Omental fat pad (tissue), 3 donors: ENCODE measurements at regions not wholly inside any gene's neighbourhood (a gene's known extent, or its start where the extent isn't known, plus 50 kb on each side); places are given as distances from the start of the nearest gene placed in this dataset.

Experiments used
- ATAC-seq: fragments of 150-250 bp; one replicate; pipeline ENCODE4 v1.9.1; 2016; ENCODE audit warnings: mild to moderate bottlenecking, moderate library complexity; ENCODE audit not compliant: low FRiP score
- DNase-seq: peaks from one replicate; pipeline ENCODE4 v3.0.0-alpha.2; 2019; ENCODE audit warnings: low spot score
- TF ChIP-seq, protein P1 (sequence below), 3 donors: fragments of 450-650 bp; IDR thresholded peaks; one replicate each; pipeline ENCODE4 v1.5.1; 2016 to 2017; ENCODE audit warnings: antibody characterized with exemption in 3 of 3, mild to moderate bottlenecking in 3 of 3, moderate library complexity in 2 of 3

- ATAC-seq = no peak
- TF ChIP-seq, protein P1, sequence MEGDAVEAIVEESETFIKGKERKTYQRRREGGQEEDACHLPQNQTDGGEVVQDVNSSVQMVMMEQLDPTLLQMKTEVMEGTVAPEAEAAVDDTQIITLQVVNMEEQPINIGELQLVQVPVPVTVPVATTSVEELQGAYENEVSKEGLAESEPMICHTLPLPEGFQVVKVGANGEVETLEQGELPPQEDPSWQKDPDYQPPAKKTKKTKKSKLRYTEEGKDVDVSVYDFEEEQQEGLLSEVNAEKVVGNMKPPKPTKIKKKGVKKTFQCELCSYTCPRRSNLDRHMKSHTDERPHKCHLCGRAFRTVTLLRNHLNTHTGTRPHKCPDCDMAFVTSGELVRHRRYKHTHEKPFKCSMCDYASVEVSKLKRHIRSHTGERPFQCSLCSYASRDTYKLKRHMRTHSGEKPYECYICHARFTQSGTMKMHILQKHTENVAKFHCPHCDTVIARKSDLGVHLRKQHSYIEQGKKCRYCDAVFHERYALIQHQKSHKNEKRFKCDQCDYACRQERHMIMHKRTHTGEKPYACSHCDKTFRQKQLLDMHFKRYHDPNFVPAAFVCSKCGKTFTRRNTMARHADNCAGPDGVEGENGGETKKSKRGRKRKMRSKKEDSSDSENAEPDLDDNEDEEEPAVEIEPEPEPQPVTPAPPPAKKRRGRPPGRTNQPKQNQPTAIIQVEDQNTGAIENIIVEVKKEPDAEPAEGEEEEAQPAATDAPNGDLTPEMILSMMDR (IDR thresholded peaks at IDR 0.05) = no peak
Measured at GRCh38 chr5:67311701-67312100, 115.1 kb upstream of the CD180 start.

GRCh38 chr5:67311208-67311607 is 114.6 kb upstream of the CD180 start:
- DNase-seq = no peak
- TF ChIP-seq, protein P1 (IDR thresholded peaks at IDR 0.05) = no peak
- no peak for ATAC-seq

More at GRCh38 chr5:67311701-67312100, 115.1 kb upstream of the CD180 start:
- no peak for DNase-seq

DNA sequence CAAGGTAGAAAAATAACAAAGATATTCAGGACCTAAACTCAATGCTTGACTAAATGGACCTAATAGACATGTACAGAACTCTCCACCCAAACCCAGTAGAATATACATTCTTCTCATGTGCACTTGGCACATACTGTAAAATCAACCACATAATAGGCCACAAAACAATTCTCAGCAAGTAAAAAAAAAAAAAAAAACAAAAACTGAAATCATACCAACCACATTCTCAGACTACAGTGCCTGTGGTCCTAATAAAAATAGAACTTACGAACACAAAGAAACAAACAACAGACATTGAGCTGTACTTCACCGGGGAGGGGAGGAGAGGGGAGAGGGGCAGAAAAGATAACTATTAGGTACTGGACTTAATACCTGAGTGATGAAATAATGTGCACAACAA is 114.1 kb upstream of the CD180 start:
- TF ChIP-seq, protein P1 (IDR thresholded peaks at IDR 0.05) = no peak
- ATAC-seq (no peak), DNase-seq (no peak)

DNA sequence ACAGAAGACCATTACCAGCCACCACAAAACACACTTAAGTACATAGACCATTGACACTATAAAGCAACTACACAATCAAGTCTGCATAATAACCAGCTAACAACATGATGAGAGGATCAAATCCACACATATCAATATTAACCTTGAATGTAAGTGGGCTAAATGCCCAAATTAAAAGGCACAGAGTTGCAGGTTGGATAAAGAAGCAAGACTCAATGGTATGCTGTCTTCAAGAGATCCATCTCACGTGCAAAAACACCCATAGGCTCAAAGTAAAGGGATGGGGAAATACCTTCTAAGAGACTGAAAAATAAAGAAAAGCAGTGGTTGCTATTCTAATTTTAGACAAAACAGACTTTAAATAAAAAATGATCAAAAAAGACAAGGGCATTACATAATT is 113.6 kb upstream of the CD180 start:
- ATAC-seq (no peak), DNase-seq (no peak)
- TF ChIP-seq, protein P1 (IDR thresholded peaks at IDR 0.05) = no peak

GRCh38 chr5:67308988-67309688 is 112.5 kb upstream of the CD180 start:
- TF ChIP-seq, protein P1 (IDR thresholded peaks at IDR 0.05) = no peak
- ATAC-seq (no peak), DNase-seq (no peak)

DNA sequence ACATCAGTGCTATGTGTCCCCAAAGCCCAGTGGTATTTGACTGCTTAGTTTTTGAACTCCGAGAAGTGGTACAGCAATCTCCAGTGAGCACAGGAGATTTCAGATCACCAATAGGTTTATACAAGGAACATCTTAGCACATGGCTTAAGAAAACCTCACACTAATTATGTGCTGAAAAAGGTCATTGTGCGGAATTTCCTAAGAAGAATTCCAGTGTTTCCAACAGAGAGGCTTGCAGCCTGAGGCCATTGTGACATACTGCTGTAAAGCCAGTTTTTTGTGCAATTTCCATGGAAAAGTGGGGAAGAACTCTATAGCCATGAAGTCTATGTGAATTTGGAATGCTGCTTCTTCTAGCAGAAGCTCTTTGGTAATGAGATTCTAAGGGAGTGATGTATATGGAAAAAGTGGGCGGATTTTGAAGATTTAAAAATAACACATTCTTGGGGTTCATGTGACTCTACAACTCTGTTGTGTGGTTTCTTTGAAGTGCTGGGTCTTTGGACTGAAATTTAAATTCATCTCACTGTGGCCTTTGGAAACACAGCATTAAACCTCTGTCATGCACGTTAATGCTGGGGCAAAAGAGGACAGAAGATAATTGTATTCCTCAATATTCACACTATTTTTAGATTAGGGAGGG is 110.5 kb upstream of the CD180 start:
- ATAC-seq (no peak), DNase-seq (no peak)
- TF ChIP-seq, protein P1 (IDR thresholded peaks at IDR 0.05) = no peak
